Gastrocnemius medialis (tissue), 4 donors: ENCODE measurements at regions not wholly inside any gene's neighbourhood (a gene's known extent, or its start where the extent isn't known, plus 50 kb on each side); places are given as distances from the start of the nearest gene placed in this dataset.
"Not testable (repeated sequence)": the region's sequence is repeated elsewhere in the genome, so short reads cannot be mapped to it uniquely, and the experiment has no call there.

Experiments
- ATAC-seq, 2 donors: fragments of 150-250 bp; one replicate each; pipeline ENCODE4 v1.9.1; 2016
- DNase-seq, 2 donors: peaks; one replicate each; pipeline ENCODE4 v3.0.0-alpha.2; 2019
- H3K27ac ChIP-seq, 4 donors: fragments of 200-600 bp; sonication (generic); 1 replicate in 1 of 4; 2 replicates in 3 of 4; pipeline ENCODE4 v1.5.1; 2016 to 2018; ENCODE audit warnings: mild to moderate bottlenecking in 2 of 4, moderate library complexity in 1 of 4
- H3K27me3 ChIP-seq, 3 donors: fragments of 200-600 bp; sonication (generic) in 2 of 3; 1 replicate in 1 of 3; 2 replicates in 2 of 3; pipeline versions ENCODE4 v1.5.1 to v1.6.0; 2016 to 2019; ENCODE audit warnings: mild to moderate bottlenecking in 1 of 3, moderate library complexity in 1 of 3
- H3K36me3 ChIP-seq, 2 donors: fragments of 200-600 bp; sonication (generic) in 1 of 2; one replicate each; pipeline ENCODE4 v1.5.1; 2017 to 2018
- H3K4me1 ChIP-seq, 2 donors: fragments of 200-600 bp; sonication (generic) in 1 of 2; one replicate each; pipeline ENCODE4 v1.5.1; 2016 to 2017; ENCODE audit warnings: mild to moderate bottlenecking in 2 of 2
- H3K4me3 ChIP-seq, 4 donors: fragments of 200-600 bp; sonication (generic) in 3 of 4; 1 replicate in 1 of 4; 2 replicates in 3 of 4; pipeline ENCODE4 v1.5.1; 2016 to 2019; ENCODE audit warnings: mild to moderate bottlenecking in 2 of 4
- H3K9me3 ChIP-seq, 3 donors: fragments of 200-600 bp; sonication (generic) in 2 of 3; 1 replicate in 1 of 3; 2 replicates in 2 of 3; pipeline ENCODE4 v1.5.1; 2016 to 2019
- POLR2A ChIP-seq, 2 donors: fragments of 450-650 bp; IDR thresholded peaks; one replicate each; pipeline ENCODE4 v1.6.1; 2017; ENCODE audit warnings: antibody characterized with exemption in 2 of 2, mild to moderate bottlenecking in 2 of 2, moderate library complexity in 2 of 2
- in situ Hi-C, 4 donors: fragments of 200-750 bp; cut with MboI; loops; one replicate each; pipeline versions ENCODE4 v1.15.0 to v1.8.0; 2017; ENCODE audit warnings: low sequenced_read_pairs in 4 of 4
- intact Hi-C: fragments of 100-400 bp; cut with DNase I; formaldehyde crosslinking; loops from one replicate; pipeline ENCODE4 v1.15.1; 2023; ENCODE audit warnings: low total_unique reads
- TF ChIP-seq, protein P1 (sequence below), 5 experiments: fragments of 450-650 bp in 3 of 5; fragments of 200-600 bp in 2 of 5; sonication (generic) in 2 of 5; IDR thresholded peaks in 4 of 5; conservative IDR thresholded peaks in 1 of 5; 1 replicate in 4 of 5; 2 replicates in 1 of 5; pipeline ENCODE4 v1.5.1; 2016 to 2019; ENCODE audit warnings: antibody characterized with exemption in 5 of 5, mild to moderate bottlenecking in 3 of 5, moderate library complexity in 3 of 5

GRCh38 chr17:83192161-83192788 is 112.9 kb downstream of the METRNL start:
- no peak overlapping the region for H3K4me3 ChIP-seq
- H3K27ac ChIP-seq = peak overlapping the region; percentile 51 to 61 (median 54)
- H3K4me1 ChIP-seq = peaks cover 12 to 17% of the 10 kb centered on the region in 2 donors
- H3K36me3 ChIP-seq = no peaks in the 10 kb centered on the region
- peak; percentile 65 to 70 for ATAC-seq
- in situ Hi-C loops (no loop called here), intact Hi-C loops (no loop called here)
- peaks cover 0 to 9% (median 4%) of the 10 kb centered on the region in 3 donors for H3K27me3 ChIP-seq
- no peak for TF ChIP-seq POLR2A (IDR thresholded peaks at IDR 0.05)
- TF ChIP-seq, protein P1, sequence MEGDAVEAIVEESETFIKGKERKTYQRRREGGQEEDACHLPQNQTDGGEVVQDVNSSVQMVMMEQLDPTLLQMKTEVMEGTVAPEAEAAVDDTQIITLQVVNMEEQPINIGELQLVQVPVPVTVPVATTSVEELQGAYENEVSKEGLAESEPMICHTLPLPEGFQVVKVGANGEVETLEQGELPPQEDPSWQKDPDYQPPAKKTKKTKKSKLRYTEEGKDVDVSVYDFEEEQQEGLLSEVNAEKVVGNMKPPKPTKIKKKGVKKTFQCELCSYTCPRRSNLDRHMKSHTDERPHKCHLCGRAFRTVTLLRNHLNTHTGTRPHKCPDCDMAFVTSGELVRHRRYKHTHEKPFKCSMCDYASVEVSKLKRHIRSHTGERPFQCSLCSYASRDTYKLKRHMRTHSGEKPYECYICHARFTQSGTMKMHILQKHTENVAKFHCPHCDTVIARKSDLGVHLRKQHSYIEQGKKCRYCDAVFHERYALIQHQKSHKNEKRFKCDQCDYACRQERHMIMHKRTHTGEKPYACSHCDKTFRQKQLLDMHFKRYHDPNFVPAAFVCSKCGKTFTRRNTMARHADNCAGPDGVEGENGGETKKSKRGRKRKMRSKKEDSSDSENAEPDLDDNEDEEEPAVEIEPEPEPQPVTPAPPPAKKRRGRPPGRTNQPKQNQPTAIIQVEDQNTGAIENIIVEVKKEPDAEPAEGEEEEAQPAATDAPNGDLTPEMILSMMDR (IDR thresholded peaks at IDR 0.05 in 4 of 5, conservative IDR thresholded peaks at IDR 0.05 in 1 of 5) = no peak
- peaks cover 0 to 8% (median 0%) of the 10 kb centered on the region in 3 donors for H3K9me3 ChIP-seq
- peak; percentile 36 to 77 for DNase-seq

DNA sequence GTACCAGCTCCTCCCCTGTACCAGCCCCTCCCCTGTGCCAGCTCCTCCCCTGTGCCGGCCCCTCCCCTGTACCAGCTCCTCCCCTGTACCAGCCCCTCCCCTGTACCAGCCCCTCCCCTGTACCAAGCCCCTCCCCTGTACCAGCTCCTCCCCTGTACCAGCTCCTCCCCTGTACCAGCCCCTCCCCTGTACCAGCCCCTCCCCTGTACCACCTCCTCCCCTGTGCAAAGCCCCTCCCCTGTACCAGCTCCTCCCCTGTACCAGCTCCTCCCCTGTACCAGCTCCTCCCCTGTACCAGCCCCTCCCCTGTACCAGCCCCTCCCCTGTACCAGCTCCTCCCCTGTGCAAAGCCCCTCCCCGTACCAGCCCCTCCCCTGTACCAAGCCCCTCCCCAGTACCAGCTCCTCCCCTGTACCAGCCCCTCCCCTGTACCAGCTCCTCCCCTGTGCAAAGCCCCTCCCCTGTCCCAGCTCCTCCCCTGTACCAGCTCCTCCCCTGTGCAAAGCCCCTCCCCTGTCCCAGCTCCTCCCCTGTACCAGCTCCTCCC is 113.5 kb downstream of the METRNL start:
- ATAC-seq, in situ Hi-C loops, H3K4me3 ChIP-seq, H3K27me3 ChIP-seq, H3K27ac ChIP-seq, H3K9me3 ChIP-seq, intact Hi-C loops, H3K36me3 ChIP-seq: not testable (repeated sequence)
- peak; percentile 6 to 46 for DNase-seq
- peaks cover 12 to 17% of the 10 kb centered on the region in 2 donors for H3K4me1 ChIP-seq

GRCh38 chr17:83193336-83194185 is 114.2 kb downstream of the METRNL start:
- H3K27ac ChIP-seq = peak overlapping the region in 3 of 4 donors; percentile 31 to 49 (median 34)
- TF ChIP-seq POLR2A (IDR thresholded peaks at IDR 0.05) = no peak
- TF ChIP-seq, protein P1 (IDR thresholded peaks at IDR 0.05 in 4 of 5, conservative IDR thresholded peaks at IDR 0.05 in 1 of 5) = no peak
- peaks cover 0 to under 1% (median 0%) of the 10 kb centered on the region in 3 donors for H3K9me3 ChIP-seq
- DNase-seq = peak; percentile 1 to 41
- H3K36me3 ChIP-seq = no peaks in the 10 kb centered on the region
- intact Hi-C loops = no loop called here
- H3K27me3 ChIP-seq = peaks cover 0 to 9% (median 4%) of the 10 kb centered on the region in 3 donors
- in situ Hi-C loops = no loop called here
- no peak for ATAC-seq
- H3K4me1 ChIP-seq = peaks cover 12 to 17% of the 10 kb centered on the region in 2 donors
- no peak overlapping the region for H3K4me3 ChIP-seq

GRCh38 chr17:83194186-83194561 is 114.8 kb downstream of the METRNL start:
- in situ Hi-C loops = no loop called here
- H3K9me3 ChIP-seq = no peaks in the 10 kb centered on the region
- peaks cover 0 to 8% (median 4%) of the 10 kb centered on the region in 3 donors for H3K27me3 ChIP-seq
- intact Hi-C loops = no loop called here
- H3K36me3 ChIP-seq = no peaks in the 10 kb centered on the region
- H3K4me3 ChIP-seq = no peak overlapping the region
- ATAC-seq (no peak), DNase-seq (no peak)
- peaks cover 12 to 20% of the 10 kb centered on the region in 2 donors for H3K4me1 ChIP-seq
- TF ChIP-seq POLR2A (IDR thresholded peaks at IDR 0.05) = no peak
- TF ChIP-seq, protein P1 (IDR thresholded peaks at IDR 0.05 in 4 of 5, conservative IDR thresholded peaks at IDR 0.05 in 1 of 5) = no peak
- H3K27ac ChIP-seq = peak overlapping the region in 2 of 4 donors; percentile 31 to 34
